ENCODE measurements at regions not wholly inside any gene's neighbourhood (a gene's known extent, or its start where the extent isn't known, plus 50 kb on each side); places are given as distances from the start of the nearest gene placed in this dataset.

GRCh38 chr5:176181271-176181855 lies 56.9 kb upstream of the SIMC1 start:
- no peak for DNase-seq

GRCh38 chr5:176183321-176184074 lies 54.7 kb upstream of the SIMC1 start:
- DNase-seq: peak; percentile 98

- peak; percentile 38 for DNase-seq
Observed at GRCh38 chr5:176184608-176185132, 53.6 kb upstream of the SIMC1 start.

- peak; percentile 96 for DNase-seq
Observed at GRCh38 chr5:176185133-176185733, 53.0 kb upstream of the SIMC1 start.

GRCh38 chr5:176186107-176186506 lies 52.1 kb upstream of the SIMC1 start:
- no peak for DNase-seq

GRCh38 chr5:176187276-176188062 lies 50.8 kb upstream of the SIMC1 start:
- peak; percentile 24 for DNase-seq

- no peak for DNase-seq
Observed at GRCh38 chr5:176188085-176188484, 50.1 kb upstream of the SIMC1 start.

Measured in NCI-H69 (cell line).